Memory B cell (primary cell): ENCODE measurements at regions not wholly inside any gene's neighbourhood (a gene's known extent, or its start where the extent isn't known, plus 50 kb on each side); places are given as distances from the start of the nearest gene placed in this dataset.

ENCODE experiments used
- ATAC-seq: fragments of 150-1000 bp; cut with Tn5 transposase; 2 replicates; pipeline ENCODE4 v1.10.0; 2021; ENCODE audit warnings: low read depth, mild to moderate bottlenecking, moderate library complexity
- DNase-seq, 2 donors: peaks; one replicate each; pipeline ENCODE4 v3.0.0; 2022; ENCODE audit warnings: low spot score in 2 of 2
- H3K27ac Mint-ChIP-seq: one replicate; pipeline ENCODE4 v1.8.0; 2022; ENCODE audit warnings: mild to moderate bottlenecking, moderate library complexity, mixed read lengths
- H3K27me3 Mint-ChIP-seq: one replicate; pipeline ENCODE4 v1.8.0; 2022; ENCODE audit warnings: mixed read lengths
- H3K36me3 Mint-ChIP-seq: one replicate; pipeline ENCODE4 v1.8.0; 2022; ENCODE audit warnings: mild to moderate bottlenecking, mixed read lengths
- H3K4me1 Mint-ChIP-seq: one replicate; pipeline ENCODE4 v1.8.0; 2022; ENCODE audit warnings: mixed read lengths
- H3K4me3 Mint-ChIP-seq: one replicate; pipeline ENCODE4 v1.8.0; 2022; ENCODE audit warnings: mild to moderate bottlenecking, moderate library complexity, mixed read lengths
- H3K9me3 Mint-ChIP-seq: one replicate; pipeline ENCODE4 v1.8.0; 2022; ENCODE audit warnings: mixed read lengths

GRCh38 chr18:78670778-78671391, 308.7 kb upstream of the SALL3 start:
- no peak for ATAC-seq
- H3K27me3 Mint-ChIP-seq: no peaks in the 10 kb centered on the region
- H3K4me3 Mint-ChIP-seq: no peak overlapping the region
- H3K27ac Mint-ChIP-seq: no peak overlapping the region
- no peaks in the 10 kb centered on the region for H3K9me3 Mint-ChIP-seq
- no peaks in the 10 kb centered on the region for H3K4me1 Mint-ChIP-seq
- H3K36me3 Mint-ChIP-seq: no peaks in the 10 kb centered on the region
- DNase-seq: no peak

GRCh38 chr18:78671551-78671950, 308.1 kb upstream of the SALL3 start:
- Mint-ChIP-seq H3K27ac (no peak overlapping the region), H3K4me3 (no peak overlapping the region), H3K9me3 (no peaks in the 10 kb centered on the region), H3K27me3 (no peaks in the 10 kb centered on the region), H3K36me3 (no peaks in the 10 kb centered on the region), H3K4me1 (no peaks in the 10 kb centered on the region)
- DNase-seq (no peak), ATAC-seq (no peak)

GRCh38 chr18:78672862-78673446, 306.7 kb upstream of the SALL3 start:
- DNase-seq (no peak), ATAC-seq (no peak)
- Mint-ChIP-seq H3K4me1 (no peaks in the 10 kb centered on the region), H3K27ac (no peak overlapping the region), H3K27me3 (no peaks in the 10 kb centered on the region), H3K9me3 (no peaks in the 10 kb centered on the region), H3K36me3 (no peaks in the 10 kb centered on the region), H3K4me3 (no peak overlapping the region)

DNA sequence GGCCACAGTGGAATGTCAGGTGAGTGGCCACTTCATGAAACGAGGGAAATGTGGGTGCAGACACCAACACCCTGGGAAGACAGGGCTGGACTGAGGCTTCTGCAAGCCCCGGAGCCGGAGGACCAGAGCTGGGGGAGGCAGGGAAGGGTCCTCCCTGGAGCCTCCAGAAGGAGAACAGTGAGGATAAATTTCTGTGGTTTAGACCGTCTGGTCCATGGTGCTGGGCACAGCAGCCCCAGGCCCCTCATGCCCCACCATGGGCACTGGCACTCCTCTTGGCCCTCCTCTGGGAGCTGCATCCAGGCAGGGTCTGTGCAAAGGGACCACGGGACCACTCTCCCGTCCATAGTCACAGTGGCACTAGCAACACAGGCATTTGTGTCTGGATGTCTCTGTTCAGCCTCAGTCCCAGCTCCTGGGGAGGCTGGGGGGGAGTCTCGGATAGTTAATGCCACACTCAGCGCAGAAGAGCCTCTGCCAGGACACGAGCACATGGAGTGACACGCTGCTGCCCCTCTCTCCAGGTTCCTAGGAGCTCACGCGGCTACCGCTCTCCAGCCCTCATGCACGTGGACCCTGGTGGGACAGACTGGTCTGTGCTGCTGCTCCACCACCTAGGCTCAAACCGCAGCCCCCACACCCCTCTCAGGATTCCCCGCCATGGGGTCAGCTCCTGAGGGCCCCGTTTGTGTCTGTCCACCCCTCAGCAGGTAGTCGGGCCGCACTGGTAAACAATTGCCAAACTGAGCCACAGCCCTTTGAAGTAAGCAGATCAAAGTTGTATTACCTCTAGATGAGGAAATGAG, 305.9 kb upstream of the SALL3 start:
- no peaks in the 10 kb centered on the region for H3K4me1 Mint-ChIP-seq
- H3K4me3 Mint-ChIP-seq: no peak overlapping the region
- H3K27ac Mint-ChIP-seq: no peak overlapping the region
- DNase-seq (no peak), ATAC-seq (no peak)
- no peaks in the 10 kb centered on the region for H3K36me3 Mint-ChIP-seq
- H3K27me3 Mint-ChIP-seq: no peaks in the 10 kb centered on the region
- no peaks in the 10 kb centered on the region for H3K9me3 Mint-ChIP-seq

DNA sequence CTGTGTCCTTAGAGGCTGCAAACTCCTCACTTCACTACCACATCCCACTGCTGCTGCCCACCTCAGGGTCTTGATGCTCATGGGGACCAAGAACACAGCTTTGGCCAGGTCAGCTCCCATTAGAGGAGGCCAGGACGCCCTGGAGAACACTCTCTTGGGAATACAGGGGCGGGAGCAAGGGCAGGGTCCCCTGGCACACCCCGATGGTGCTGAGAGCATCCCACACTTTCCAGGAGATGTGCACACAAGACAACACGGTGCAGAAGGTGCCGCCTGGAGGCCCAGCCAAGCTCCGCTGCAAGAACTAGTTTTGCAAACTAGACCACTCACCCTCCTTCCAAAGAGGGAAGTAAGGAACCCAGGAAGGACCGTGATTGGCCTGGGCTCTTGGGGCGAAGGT, 304.4 kb upstream of the SALL3 start:
- H3K27me3 Mint-ChIP-seq: no peaks in the 10 kb centered on the region
- H3K4me3 Mint-ChIP-seq: no peak overlapping the region
- ATAC-seq (no peak), DNase-seq (no peak)
- no peaks in the 10 kb centered on the region for H3K9me3 Mint-ChIP-seq
- no peaks in the 10 kb centered on the region for H3K4me1 Mint-ChIP-seq
- no peaks in the 10 kb centered on the region for H3K36me3 Mint-ChIP-seq
- H3K27ac Mint-ChIP-seq: no peak overlapping the region

DNA sequence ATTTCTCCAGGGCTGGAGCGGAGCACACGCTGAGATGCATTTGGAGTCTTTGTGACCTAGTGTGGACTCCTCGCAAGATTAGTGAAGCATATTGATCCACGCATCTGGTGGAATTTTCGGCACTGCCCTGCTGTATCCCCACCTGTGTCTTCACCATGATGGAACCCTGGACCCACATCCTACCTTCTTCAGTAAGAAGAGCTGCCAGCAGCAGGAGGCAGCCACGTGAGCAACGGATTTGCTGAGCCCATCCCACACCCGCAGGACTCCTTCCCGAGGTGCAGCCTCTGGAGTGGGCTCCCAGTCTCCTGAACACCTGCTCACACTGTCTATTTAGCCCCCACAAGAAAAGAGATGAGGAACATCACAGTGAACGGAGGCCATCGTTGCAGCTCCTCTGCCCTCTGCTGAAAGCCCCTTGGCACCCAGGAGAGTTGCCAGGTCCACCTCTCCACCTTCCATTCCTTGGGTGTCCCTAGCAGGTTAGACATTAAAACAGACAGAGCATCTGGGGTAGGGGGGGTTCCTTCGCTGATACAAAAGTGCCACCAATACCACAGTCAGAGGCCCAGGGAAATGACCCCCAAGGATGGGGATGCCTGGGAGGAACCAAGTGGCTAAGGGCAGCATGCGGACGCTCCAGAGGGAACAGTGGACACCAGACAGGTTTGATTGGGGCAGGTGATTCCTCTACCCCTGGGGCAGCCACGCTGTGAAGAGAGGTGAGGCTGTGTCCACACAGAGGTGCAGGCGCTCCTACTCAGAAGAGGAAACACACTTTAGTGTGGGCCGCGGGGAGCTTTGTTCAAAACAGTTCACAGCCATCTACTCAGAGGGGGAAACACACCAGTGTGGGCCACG, 302.8 kb upstream of the SALL3 start:
- no peaks in the 10 kb centered on the region for H3K27me3 Mint-ChIP-seq
- no peak overlapping the region for H3K27ac Mint-ChIP-seq
- no peak overlapping the region for H3K4me3 Mint-ChIP-seq
- H3K9me3 Mint-ChIP-seq: no peaks in the 10 kb centered on the region
- H3K36me3 Mint-ChIP-seq: no peaks in the 10 kb centered on the region
- ATAC-seq (no peak), DNase-seq (no peak)
- H3K4me1 Mint-ChIP-seq: no peaks in the 10 kb centered on the region

- no peak for DNase-seq
- Mint-ChIP-seq H3K4me1 (no peaks in the 10 kb centered on the region), H3K36me3 (no peaks in the 10 kb centered on the region), H3K9me3 (no peaks in the 10 kb centered on the region), H3K27ac (no peak overlapping the region), H3K4me3 (no peak overlapping the region), H3K27me3 (no peaks in the 10 kb centered on the region)
- ATAC-seq: no peak
These were observed 301.9 kb upstream of the SALL3 start for GRCh38 chr18:78677483-78678317.

GRCh38 chr18:78678318-78678695, 301.3 kb upstream of the SALL3 start:
- Mint-ChIP-seq H3K27me3 (no peaks in the 10 kb centered on the region), H3K36me3 (no peaks in the 10 kb centered on the region), H3K9me3 (no peaks in the 10 kb centered on the region), H3K4me1 (no peaks in the 10 kb centered on the region), H3K27ac (no peak overlapping the region), H3K4me3 (no peak overlapping the region)
- no peak for ATAC-seq
- DNase-seq: no peak

GRCh38 chr18:78679031-78679430, 300.6 kb upstream of the SALL3 start:
- DNase-seq (no peak), ATAC-seq (no peak)
- H3K9me3 Mint-ChIP-seq: no peaks in the 10 kb centered on the region
- H3K4me1 Mint-ChIP-seq: no peaks in the 10 kb centered on the region
- no peak overlapping the region for H3K27ac Mint-ChIP-seq
- H3K36me3 Mint-ChIP-seq: no peaks in the 10 kb centered on the region
- no peaks in the 10 kb centered on the region for H3K27me3 Mint-ChIP-seq
- H3K4me3 Mint-ChIP-seq: no peak overlapping the region

DNA sequence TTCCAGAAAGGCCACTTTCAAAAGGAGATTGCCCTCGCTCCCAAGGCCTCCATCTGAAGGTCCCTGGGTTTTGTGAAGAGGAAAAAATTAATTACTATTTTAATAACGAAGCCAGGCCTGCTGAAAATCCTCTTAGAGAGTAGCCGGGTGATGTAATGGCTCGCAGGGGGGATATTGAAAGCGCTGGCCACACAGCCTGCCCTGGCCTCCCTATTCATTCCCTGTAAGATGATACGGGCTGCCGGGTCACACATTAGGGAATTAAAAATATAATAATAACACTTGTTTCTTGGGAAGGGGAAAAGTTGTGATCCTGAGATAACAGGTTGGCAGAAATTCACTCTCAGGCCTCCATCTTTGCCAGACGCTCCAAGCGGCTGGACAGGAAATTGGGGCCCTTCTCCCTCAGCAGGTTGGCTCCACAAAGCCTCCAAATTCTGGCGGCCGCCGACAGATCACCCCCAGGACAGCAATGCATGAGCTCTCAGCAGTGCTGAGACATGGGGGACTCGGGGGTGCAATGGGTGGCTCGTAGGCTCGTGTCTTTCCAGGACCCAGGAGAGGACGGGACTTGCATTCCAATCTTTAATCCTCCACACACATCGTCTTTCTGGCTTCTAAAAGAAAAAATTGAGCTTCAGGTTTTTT, 299.9 kb upstream of the SALL3 start:
- Mint-ChIP-seq H3K9me3 (no peaks in the 10 kb centered on the region), H3K4me3 (no peak overlapping the region), H3K4me1 (no peaks in the 10 kb centered on the region), H3K27me3 (no peaks in the 10 kb centered on the region), H3K27ac (no peak overlapping the region), H3K36me3 (no peaks in the 10 kb centered on the region)
- DNase-seq: no peak
- no peak for ATAC-seq

- Mint-ChIP-seq H3K36me3 (no peaks in the 10 kb centered on the region), H3K9me3 (no peaks in the 10 kb centered on the region), H3K4me3 (no peak overlapping the region), H3K4me1 (no peaks in the 10 kb centered on the region), H3K27ac (no peak overlapping the region), H3K27me3 (peaks cover 2% of the 10 kb centered on the region)
- no peak for DNase-seq
- no peak for ATAC-seq
These were observed 298.2 kb upstream of the SALL3 start for GRCh38 chr18:78681396-78681795.

DNA sequence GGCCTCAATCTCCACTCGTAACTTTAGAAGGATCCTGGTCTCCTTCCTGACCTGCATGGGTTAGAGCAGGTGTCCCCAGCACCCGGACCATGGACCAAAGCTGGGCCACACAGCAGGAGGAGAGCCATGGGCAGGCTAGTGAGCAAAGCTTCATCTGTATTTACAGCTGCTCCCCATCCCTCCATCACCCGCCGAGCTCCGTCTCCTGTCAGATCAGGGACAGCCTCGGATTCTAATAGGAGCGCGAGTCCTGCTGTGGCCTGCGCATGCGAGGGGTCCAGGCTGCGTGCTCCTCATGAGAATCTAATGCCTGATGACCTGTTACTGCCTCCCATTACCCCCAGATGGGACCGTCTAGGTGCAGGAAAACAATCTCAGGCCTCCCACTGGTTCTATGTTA, 297.7 kb upstream of the SALL3 start:
- no peak for DNase-seq
- no peak for ATAC-seq
- H3K4me1 Mint-ChIP-seq: no peaks in the 10 kb centered on the region
- no peaks in the 10 kb centered on the region for H3K9me3 Mint-ChIP-seq
- no peaks in the 10 kb centered on the region for H3K36me3 Mint-ChIP-seq
- peaks cover 2% of the 10 kb centered on the region for H3K27me3 Mint-ChIP-seq
- no peak overlapping the region for H3K27ac Mint-ChIP-seq
- no peak overlapping the region for H3K4me3 Mint-ChIP-seq

- no peak for DNase-seq
- H3K27me3 Mint-ChIP-seq: peaks cover 2% of the 10 kb centered on the region
- no peaks in the 10 kb centered on the region for H3K36me3 Mint-ChIP-seq
- H3K27ac Mint-ChIP-seq: no peak overlapping the region
- H3K9me3 Mint-ChIP-seq: no peaks in the 10 kb centered on the region
- no peak for ATAC-seq
- no peaks in the 10 kb centered on the region for H3K4me1 Mint-ChIP-seq
- no peak overlapping the region for H3K4me3 Mint-ChIP-seq
These were observed 296.9 kb upstream of the SALL3 start for GRCh38 chr18:78682716-78683115.
